ENCODE measurements at regions not wholly inside any gene's neighbourhood (a gene's known extent, or its start where the extent isn't known, plus 50 kb on each side); places are given as distances from the start of the nearest gene placed in this dataset.

- TF ChIP-seq YY1 (IDR thresholded peaks at IDR 0.05; ENCODE audit: insufficient read depth, insufficient read length), result no peak
- no peak for TF ChIP-seq ZNF274 (IDR thresholded peaks at IDR 0.05; ENCODE audit: low read depth, low read length)
These were observed 150.3 kb upstream of the ETV3 start for GRCh38 chr1:157288492-157288891.
